HG03565 (cell line): ENCODE measurements at regions not wholly inside any gene's neighbourhood (a gene's known extent, or its start where the extent isn't known, plus 50 kb on each side); places are given as distances from the start of the nearest gene placed in this dataset.
"Not testable (repeated sequence)": the region's sequence is repeated elsewhere in the genome, so short reads cannot be mapped to it uniquely, and the experiment has no call there.

Experiments used
- ATAC-seq: cut with Tn5 transposase; IDR thresholded peaks from one replicate; pipeline ENCODE4 v1.9.1; 2021; ENCODE audit warnings: mild to moderate bottlenecking, moderate library complexity; ENCODE audit not compliant: unreplicated experiment

- not testable (repeated sequence) for ATAC-seq
Measured at GRCh38 chr2:111282162-111282561, 161.4 kb downstream of the BCL2L11 start.

- ATAC-seq = not testable (repeated sequence)
Measured at GRCh38 chr2:111287646-111288568, 167.2 kb downstream of the BCL2L11 start.

- not testable (repeated sequence) for ATAC-seq
Measured at GRCh38 chr2:111290370-111290769, 169.7 kb downstream of the BCL2L11 start.

GRCh38 chr2:111291566-111291965 is 170.9 kb downstream of the BCL2L11 start:
- not testable (repeated sequence) for ATAC-seq

- not testable (repeated sequence) for ATAC-seq
Measured at GRCh38 chr2:111292232-111292968, 171.7 kb downstream of the BCL2L11 start.

GRCh38 chr2:111294699-111295098 is 174.0 kb downstream of the BCL2L11 start:
- not testable (repeated sequence) for ATAC-seq

- ATAC-seq = not testable (repeated sequence)
Measured at GRCh38 chr2:111296122-111296804, 175.5 kb downstream of the BCL2L11 start.

- not testable (repeated sequence) for ATAC-seq
Measured at GRCh38 chr2:111297128-111297527, 176.4 kb downstream of the BCL2L11 start.

GRCh38 chr2:111298927-111299326 is 178.2 kb downstream of the BCL2L11 start:
- ATAC-seq = not testable (repeated sequence)

GRCh38 chr2:111299635-111300034 is 178.9 kb downstream of the BCL2L11 start:
- ATAC-seq = not testable (repeated sequence)

- not testable (repeated sequence) for ATAC-seq
Measured at GRCh38 chr2:111301677-111302076, 181.0 kb downstream of the BCL2L11 start.

- not testable (repeated sequence) for ATAC-seq
Measured at GRCh38 chr2:111302397-111303218, 181.9 kb downstream of the BCL2L11 start.

- ATAC-seq = not testable (repeated sequence)
Measured at GRCh38 chr2:111307302-111307701, 186.6 kb downstream of the BCL2L11 start.

- ATAC-seq = not testable (repeated sequence)
Measured at GRCh38 chr2:111309231-111310075, 188.7 kb downstream of the BCL2L11 start.

GRCh38 chr2:111310395-111310794 is 189.7 kb downstream of the BCL2L11 start:
- ATAC-seq = not testable (repeated sequence)

GRCh38 chr2:111311568-111311967 is 190.9 kb downstream of the BCL2L11 start:
- not testable (repeated sequence) for ATAC-seq

- not testable (repeated sequence) for ATAC-seq
Measured at GRCh38 chr2:111312897-111313607, 192.3 kb downstream of the BCL2L11 start.

GRCh38 chr2:111313711-111314110 is 193.0 kb downstream of the BCL2L11 start:
- ATAC-seq = not testable (repeated sequence)
